ENCODE measurements at regions not wholly inside any gene's neighbourhood (a gene's known extent, or its start where the extent isn't known, plus 50 kb on each side); places are given as distances from the start of the nearest gene placed in this dataset.

DNA sequence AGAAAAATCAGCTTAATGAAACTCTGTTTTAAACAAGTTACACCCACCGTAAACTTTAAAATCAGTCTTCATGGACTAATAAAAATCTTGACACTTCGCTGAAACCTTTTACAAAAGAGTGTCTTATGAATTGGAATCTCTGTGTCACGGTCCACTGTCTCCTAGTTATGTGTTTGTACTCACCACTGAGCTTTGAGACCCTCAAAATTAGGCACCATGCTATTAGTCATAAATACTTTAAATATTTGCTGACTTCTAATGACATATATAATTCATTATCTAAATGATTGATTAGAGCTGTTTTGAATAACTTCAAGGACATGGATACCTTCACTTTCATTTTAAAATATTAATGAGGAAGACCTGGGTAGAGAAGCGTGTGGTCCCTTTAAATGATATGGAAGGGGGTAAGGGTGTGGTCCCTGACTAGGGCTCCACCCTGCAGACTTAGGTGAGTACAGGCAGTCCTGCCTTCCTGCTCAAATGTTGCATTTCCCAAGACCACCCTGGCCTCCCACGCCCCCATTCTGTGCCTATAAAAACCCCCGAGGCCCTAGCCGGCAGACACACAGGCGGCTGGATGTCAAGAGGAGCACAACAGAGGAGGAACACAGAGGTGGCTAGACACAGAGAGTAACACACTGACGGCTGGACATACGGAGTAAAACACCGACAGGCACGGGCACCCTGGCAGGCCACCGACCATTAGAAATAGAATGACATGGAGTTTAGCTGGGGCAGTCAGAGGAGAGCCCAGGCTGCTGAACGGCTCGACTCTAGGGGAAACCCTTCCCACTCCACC, 179.0 kb upstream of the CDH9 start:
- TF ChIP-seq, protein P1, sequence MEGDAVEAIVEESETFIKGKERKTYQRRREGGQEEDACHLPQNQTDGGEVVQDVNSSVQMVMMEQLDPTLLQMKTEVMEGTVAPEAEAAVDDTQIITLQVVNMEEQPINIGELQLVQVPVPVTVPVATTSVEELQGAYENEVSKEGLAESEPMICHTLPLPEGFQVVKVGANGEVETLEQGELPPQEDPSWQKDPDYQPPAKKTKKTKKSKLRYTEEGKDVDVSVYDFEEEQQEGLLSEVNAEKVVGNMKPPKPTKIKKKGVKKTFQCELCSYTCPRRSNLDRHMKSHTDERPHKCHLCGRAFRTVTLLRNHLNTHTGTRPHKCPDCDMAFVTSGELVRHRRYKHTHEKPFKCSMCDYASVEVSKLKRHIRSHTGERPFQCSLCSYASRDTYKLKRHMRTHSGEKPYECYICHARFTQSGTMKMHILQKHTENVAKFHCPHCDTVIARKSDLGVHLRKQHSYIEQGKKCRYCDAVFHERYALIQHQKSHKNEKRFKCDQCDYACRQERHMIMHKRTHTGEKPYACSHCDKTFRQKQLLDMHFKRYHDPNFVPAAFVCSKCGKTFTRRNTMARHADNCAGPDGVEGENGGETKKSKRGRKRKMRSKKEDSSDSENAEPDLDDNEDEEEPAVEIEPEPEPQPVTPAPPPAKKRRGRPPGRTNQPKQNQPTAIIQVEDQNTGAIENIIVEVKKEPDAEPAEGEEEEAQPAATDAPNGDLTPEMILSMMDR (IDR thresholded peaks at IDR 0.05; ENCODE audit: low read depth, low read length), result no peak
- TF ChIP-seq EZH2phosphoT487 (IDR thresholded peaks at IDR 0.05; ENCODE audit: low read depth), result no peak

Measured in OCI-LY3 (cell line).